K562 (cell line): ENCODE measurements at regions not wholly inside any gene's neighbourhood (a gene's known extent, or its start where the extent isn't known, plus 50 kb on each side); places are given as distances from the start of the nearest gene placed in this dataset.

Source experiments
- ATAC-seq: fragments of 200-7000 bp; cut with Tn5 transposase; 3 replicates; pipeline ENCODE4 v1.9.1; 2020; ENCODE audit warnings: moderate library complexity
- BruUV-seq: library from RNA; stranded (reverse); fragments of 400-500 nt; replicated peaks from 2 replicates; lab custom pipeline; 2021; lab: Mats Ljungman, UMichigan
- CTCF ChIA-PET: fragments of 300-600 bp; formaldehyde crosslinking; extraction: SDS; loops from one replicate; lab custom pipeline; 2021; ENCODE audit warnings: low intra/inter-chr PET ratio; lab: Yijun Ruan, JAX
- POLR2A ChIA-PET: fragments of 300-600, 350-650 bp; sonication (Branson Sonifier 250); formaldehyde crosslinking; extraction: SDS; loops from one replicate; lab custom pipeline; 2021; ENCODE audit warnings: antibody characterized with exemption, inconsistent platforms; lab: Yijun Ruan, JAX
- DNase-seq, 4 experiments: peaks; one replicate each; pipeline versions ENCODE4 v3.0.0 to v3.0.0-alpha.2; 2011 to 2018; ENCODE audit warnings: low spot score in 3 of 4, mixed read lengths in 3 of 4; ENCODE audit errors: extremely low read depth in 1 of 4
- FAIRE-seq: peaks from 2 replicates; lab custom pipeline; 2011; peaks lifted over from hg19 to GRCh38; lab: Jason Lieb, UNC
- H2AFZ ChIP-seq: 2 replicates; pipeline ENCODE4 v1.6.0; 2011; ENCODE audit warnings: low read depth, low read length, control low read depth, inconsistent platforms
- H3K27ac ChIP-seq: fragments of 200-600 bp; 3 replicates; pipeline ENCODE4 v1.8.0; 2011; ENCODE audit warnings: low read depth, mild to moderate bottlenecking, control low read depth, inconsistent platforms, low read length, moderate library complexity, mixed read lengths; ENCODE audit errors: extremely low read depth
- H3K27me3 ChIP-seq, 2 experiments: fragments of 300-600 bp in 1 of 2; 2 replicates in 1 of 2; 3 replicates in 1 of 2; pipeline versions ENCODE4 v1.6.0 to v1.8.0; 2011; ENCODE audit warnings: inconsistent platforms in 2 of 2, low read length in 2 of 2, mild to moderate bottlenecking in 1 of 2, mixed read lengths in 1 of 2, moderate library complexity in 1 of 2; ENCODE audit not compliant: control insufficient read depth in 2 of 2, insufficient read depth in 2 of 2
- H3K36me3 ChIP-seq: fragments of 300-600 bp; 3 replicates; pipeline ENCODE4 v1.8.0; 2011; ENCODE audit warnings: mild to moderate bottlenecking, low read length, inconsistent platforms; ENCODE audit not compliant: control insufficient read depth, insufficient read depth
- H3K4me1 ChIP-seq, 2 experiments: fragments of 200-600 bp in 1 of 2; replicated peaks in 1 of 2; 2 replicates in 1 of 2; 3 replicates in 1 of 2; pipeline versions ENCODE4 v1.5.1 to v1.8.0; 2011; ENCODE audit warnings: inconsistent platforms in 2 of 2, low read length in 2 of 2, mild to moderate bottlenecking in 1 of 2, mixed read lengths in 1 of 2, moderate library complexity in 1 of 2; ENCODE audit not compliant: control insufficient read depth in 2 of 2, insufficient read depth in 2 of 2
- H3K4me2 ChIP-seq: 2 replicates; pipeline ENCODE4 v1.6.1; 2011; ENCODE audit warnings: low read length, control low read depth, inconsistent platforms, mixed read lengths; ENCODE audit not compliant: insufficient read depth
- H3K4me3 ChIP-seq: fragments of 200-600 bp; sonication (generic), shearing (Covaris generic); 2 replicates; pipeline ENCODE4 v1.5.1; 2016; ENCODE audit warnings: control low read depth, inconsistent platforms
- H3K79me2 ChIP-seq: fragments of 200-600 bp; 3 replicates; pipeline ENCODE4 v1.8.0; 2011; ENCODE audit warnings: low read length, inconsistent platforms; ENCODE audit not compliant: control insufficient read depth, insufficient read depth
- H3K9ac ChIP-seq, 2 experiments: 2 replicates each; pipeline versions ENCODE4 v1.6.0 to v1.6.1; 2011; ENCODE audit warnings: low read depth in 2 of 2, low read length in 2 of 2, control low read depth in 1 of 2, inconsistent platforms in 1 of 2, mild to moderate bottlenecking in 1 of 2, mixed read lengths in 1 of 2; ENCODE audit not compliant: insufficient read depth in 1 of 2
- H3K9me1 ChIP-seq: one replicate; pipeline ENCODE4 v1.6.0; 2011; ENCODE audit warnings: inconsistent platforms, mild to moderate bottlenecking, low read length, moderate library complexity; ENCODE audit not compliant: control insufficient read depth, insufficient read depth
- H3K9me3 ChIP-seq: replicated peaks from 2 replicates; pipeline ENCODE4 v1.5.1; 2011; ENCODE audit warnings: low read depth, low read length, inconsistent platforms; ENCODE audit not compliant: control insufficient read depth, insufficient read depth
- H4K20me1 ChIP-seq: replicated peaks from 2 replicates; pipeline ENCODE4 v1.6.1; 2011; ENCODE audit warnings: low read length, inconsistent platforms, mixed read lengths; ENCODE audit not compliant: control insufficient read depth, insufficient read depth
- C11orf30 ChIP-seq: fragments of 450-650 bp; IDR thresholded peaks from 2 replicates; pipeline ENCODE4 v1.6.1; 2016; ENCODE audit warnings: low read depth, mild to moderate bottlenecking
- MAFK ChIP-seq: IDR thresholded peaks from 2 replicates; pipeline ENCODE4 v1.6.1; 2011; ENCODE audit warnings: low read length, improper control_type of control experiment
- NCOA4 ChIP-seq: fragments of 450-650 bp; IDR thresholded peaks from 2 replicates; pipeline ENCODE4 v1.6.1; 2018; ENCODE audit warnings: mild to moderate bottlenecking; ENCODE audit not compliant: partially characterized antibody
- SIRT6 ChIP-seq: IDR thresholded peaks from one replicate; pipeline ENCODE4 v1.6.1; 2012; ENCODE audit warnings: low read depth, mild to moderate bottlenecking, control low read depth, inconsistent platforms, low read length, moderate library complexity
- SPI1 ChIP-seq: IDR thresholded peaks from 2 replicates; pipeline ENCODE4 v1.6.1; 2011; ENCODE audit warnings: low read depth, low read length, control low read depth, borderline replicate concordance
- STAG1 ChIP-seq: sonication (generic); formaldehyde crosslinking; IDR thresholded peaks from 2 replicates; pipeline ENCODE4 v1.5.0; 2020; ENCODE audit warnings: missing genetic modification reagents, borderline replicate concordance
- ZNF212 ChIP-seq: fragments of 450-650 bp; formaldehyde crosslinking; IDR thresholded peaks from 2 replicates; pipeline ENCODE4 v1.4.0; 2020; ENCODE audit warnings: mild to moderate bottlenecking
- ZNF316 ChIP-seq: fragments of 450-650 bp; IDR thresholded peaks from 2 replicates; pipeline ENCODE4 v1.6.1; 2016
- ZNF41 ChIP-seq: fragments of 250-450 bp; sonication (Bioruptor Pico); conservative IDR thresholded peaks from 2 replicates; pipeline ENCODE4 v1.4.0; 2020; ENCODE audit warnings: mild to moderate bottlenecking
- WGBS: fragments of 100-300 bp; shearing (Covaris generic); methylation state at CpG from one replicate; pipeline ENCODE4 v1.1.6; 2016; ENCODE audit warnings: low coverage, mixed read lengths; ENCODE audit not compliant: insufficient coverage; ENCODE audit errors: missing lambda C conversion rate; 5-methylcytosine and 5-hydroxymethylcytosine counted together
- in situ Hi-C: fragments of 300-500 bp; cut with MboI; formaldehyde crosslinking; loops from 4 replicates; pipeline ENCODE4 v1.15.0; 2018; ENCODE audit warnings: inconsistent platforms, mixed read lengths
- intact Hi-C: fragments of 100-400 bp; cut with micrococcal nuclease; formaldehyde crosslinking; loops from 2 replicates; pipeline ENCODE4 v1.14.2; 2022
- TF ChIP-seq, protein P1 (sequence below), 2 experiments: fragments of 450-650 bp; IDR thresholded peaks; 2 replicates each; pipeline ENCODE4 v1.6.1; 2016

DNA sequence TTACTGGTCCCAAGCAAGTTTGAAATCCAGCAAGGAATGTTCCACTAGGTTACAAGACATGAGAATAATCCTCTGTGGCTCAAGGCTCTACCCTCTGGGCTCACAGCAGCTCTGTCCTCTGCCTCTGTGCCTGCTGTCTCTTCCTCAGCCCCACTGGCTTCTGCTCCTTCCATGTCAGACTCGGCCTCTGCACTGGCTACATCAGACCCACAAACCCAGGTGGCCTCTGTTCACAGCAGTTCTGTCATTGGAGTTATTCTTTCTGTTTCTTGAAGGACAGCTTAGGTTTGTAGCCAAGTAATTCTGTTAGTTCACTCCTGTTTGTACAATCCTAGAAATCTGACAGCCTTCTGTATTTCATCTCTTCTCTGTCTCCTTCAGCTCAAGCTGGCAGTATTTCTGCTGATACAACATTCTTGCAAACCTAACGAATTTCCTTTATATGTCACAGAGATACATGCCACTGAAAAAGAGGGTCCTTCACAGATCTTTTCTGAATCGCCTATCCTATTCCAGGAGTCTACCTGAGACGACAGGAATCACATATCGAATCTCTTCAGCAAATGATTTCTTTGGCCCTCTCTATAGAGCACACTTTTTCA, 227.8 kb upstream of the PLSCR5 start (continued):
- TF ChIP-seq, protein P1, sequence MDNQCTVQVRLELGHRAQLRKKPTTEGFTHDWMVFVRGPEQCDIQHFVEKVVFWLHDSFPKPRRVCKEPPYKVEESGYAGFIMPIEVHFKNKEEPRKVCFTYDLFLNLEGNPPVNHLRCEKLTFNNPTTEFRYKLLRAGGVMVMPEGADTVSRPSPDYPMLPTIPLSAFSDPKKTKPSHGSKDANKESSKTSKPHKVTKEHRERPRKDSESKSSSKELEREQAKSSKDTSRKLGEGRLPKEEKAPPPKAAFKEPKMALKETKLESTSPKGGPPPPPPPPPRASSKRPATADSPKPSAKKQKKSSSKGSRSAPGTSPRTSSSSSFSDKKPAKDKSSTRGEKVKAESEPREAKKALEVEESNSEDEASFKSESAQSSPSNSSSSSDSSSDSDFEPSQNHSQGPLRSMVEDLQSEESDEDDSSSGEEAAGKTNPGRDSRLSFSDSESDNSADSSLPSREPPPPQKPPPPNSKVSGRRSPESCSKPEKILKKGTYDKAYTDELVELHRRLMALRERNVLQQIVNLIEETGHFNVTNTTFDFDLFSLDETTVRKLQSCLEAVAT (IDR thresholded peaks at IDR 0.05), result no peak
- TF ChIP-seq C11orf30 (no peak), NCOA4 (no peak), STAG1 (CRISPR knock-in tag) (no peak), ZNF41 (no peak), SIRT6 (no peak), ZNF212 (CRISPR knock-in tag) (no peak)
- TF ChIP-seq, all 486 proteins: peak for 0

DNA sequence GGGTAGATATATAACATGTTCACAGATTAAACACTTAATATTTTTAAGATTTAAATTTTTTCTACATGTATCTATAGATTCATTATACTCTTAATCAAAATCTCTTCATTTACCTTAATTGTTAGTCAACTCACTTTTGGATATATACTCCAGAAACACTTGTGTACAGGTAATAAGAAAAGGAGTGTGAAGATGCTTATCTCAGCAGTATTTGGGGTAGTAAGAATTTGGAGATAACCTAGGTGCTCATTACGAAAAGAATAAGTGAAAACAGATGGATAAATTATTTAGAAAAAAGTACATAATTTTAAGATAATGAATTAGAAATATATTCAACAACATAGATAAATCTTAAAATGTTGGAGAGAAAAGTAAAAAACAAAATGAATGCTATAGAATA, 226.5 kb upstream of the PLSCR5 start:
- intact Hi-C loops, result no loop called here
- 0% methylated on average over 1 of the region's 1 CpG for WGBS
- H3K36me3 ChIP-seq, result no peaks in the 10 kb centered on the region
- in situ Hi-C loops, result no loop called here
- ChIA-PET POLR2A (no interaction called here), CTCF (no interaction called here)
- H3K9ac ChIP-seq, result no peak overlapping the region
- ATAC-seq, result no peak
- DNase-seq, result no peak
- BruUV-seq, result no TSS peak
- H3K27me3 ChIP-seq, result no peaks in the 10 kb centered on the region
- H3K9me1 ChIP-seq, result no peaks in the 10 kb centered on the region
- no peaks in the 10 kb centered on the region for H3K9me3 ChIP-seq
- FAIRE-seq, result no peak
- H3K4me3 ChIP-seq, result no peak overlapping the region
- no peaks in the 10 kb centered on the region for H3K79me2 ChIP-seq
- H3K4me1 ChIP-seq, result no peaks in the 10 kb centered on the region
- H3K4me2 ChIP-seq, result no peak overlapping the region
- H3K27ac ChIP-seq, result no peak overlapping the region
- TF ChIP-seq SPI1 (no peak), ZNF316 (peak; percentile 13; the same call in 1 of the 2 replicates), MAFK (peak; percentile 17; the same call in 1 of the 2 replicates)
- H2AFZ ChIP-seq, result no peak overlapping the region
- H4K20me1 ChIP-seq, result no peaks in the 10 kb centered on the region
